HEK293 (cell line): ENCODE measurements at regions not wholly inside any gene's neighbourhood (a gene's known extent, or its start where the extent isn't known, plus 50 kb on each side); places are given as distances from the start of the nearest gene placed in this dataset.

Experiments
- CTCF ChIA-PET: fragments of 350-600 bp; formaldehyde crosslinking; extraction: SDS; loops from one replicate; lab custom pipeline; 2021; ENCODE audit warnings: antibody characterized with exemption; lab: Yijun Ruan, JAX
- POLR2A ChIA-PET: fragments of 300-600 bp; formaldehyde crosslinking; extraction: SDS; loops from one replicate; lab custom pipeline; 2020; ENCODE audit warnings: antibody characterized with exemption, inconsistent platforms; lab: Yijun Ruan, JAX
- H3K27ac ChIP-seq: fragments of 200-500 bp; sonication (Bioruptor generic); 2 replicates; pipeline ENCODE4 v1.5.1; 2014; ENCODE audit warnings: low read depth, low read length, control low read depth, inconsistent platforms; ENCODE audit errors: extremely low read depth
- H3K36me3 ChIP-seq, 2 experiments: fragments of 200-500 bp in 1 of 2; sonication (Bioruptor generic) in 1 of 2; 1 replicate in 1 of 2; 2 replicates in 1 of 2; pipeline ENCODE4 v1.5.1; 2014 to 2017; ENCODE audit warnings: inconsistent platforms in 2 of 2, low read length in 2 of 2; ENCODE audit not compliant: control insufficient read depth in 2 of 2, insufficient read depth in 1 of 2
- H3K4me1 ChIP-seq: fragments of 200-500 bp; sonication (Bioruptor generic); 2 replicates; pipeline ENCODE4 v1.5.1; 2014; ENCODE audit warnings: mild to moderate bottlenecking, low read length, inconsistent platforms; ENCODE audit not compliant: control insufficient read depth, insufficient read depth
- H3K4me3 ChIP-seq: 2 replicates; pipeline ENCODE4 v1.5.1; 2011; ENCODE audit warnings: low read depth, mild to moderate bottlenecking, control low read depth, low read length, moderate library complexity
- H3K9me3 ChIP-seq: fragments of 200-500 bp; sonication (Bioruptor generic); 2 replicates; pipeline ENCODE4 v1.5.1; 2014; ENCODE audit warnings: low read depth, low read length, inconsistent platforms; ENCODE audit not compliant: control insufficient read depth, insufficient read depth
- BCL11B ChIP-seq: fragments of 450-650 bp; formaldehyde crosslinking; IDR thresholded peaks from 2 replicates; pipeline ENCODE4 v1.5.1; 2016; ENCODE audit warnings: low read depth, missing biosample characterization, missing genetic modification characterization
- GLIS1 ChIP-seq: fragments of 450-650 bp; formaldehyde crosslinking; IDR thresholded peaks from 2 replicates; pipeline ENCODE4 v1.5.1; 2016; ENCODE audit warnings: missing biosample characterization, missing genetic modification characterization
- HIC1 ChIP-seq: fragments of 450-650 bp; formaldehyde crosslinking; IDR thresholded peaks from 2 replicates; pipeline ENCODE4 v1.5.1; 2016; ENCODE audit warnings: missing biosample characterization, missing genetic modification characterization
- HOXD13 ChIP-seq: sonication (generic); formaldehyde crosslinking; IDR thresholded peaks from 2 replicates; pipeline ENCODE4 v1.8.0; 2022; ENCODE audit warnings: missing genetic modification reagents, borderline replicate concordance
- KLF10 ChIP-seq: fragments of 450-650 bp; IDR thresholded peaks from 2 replicates; pipeline ENCODE4 v1.5.1; 2018; ENCODE audit warnings: missing biosample characterization, mild to moderate bottlenecking, missing genetic modification characterization
- OVOL3 ChIP-seq: fragments of 450-650 bp; formaldehyde crosslinking; IDR thresholded peaks from 2 replicates; pipeline ENCODE4 v1.5.1; 2016; ENCODE audit warnings: missing biosample characterization, missing genetic modification characterization
- PRDM1 ChIP-seq: fragments of 450-650 bp; formaldehyde crosslinking; IDR thresholded peaks from 2 replicates; pipeline ENCODE4; 2016; ENCODE audit warnings: missing biosample characterization, missing genetic modification characterization
- ZBTB44 ChIP-seq: fragments of 450-650 bp; IDR thresholded peaks from 2 replicates; pipeline ENCODE4 v1.5.1; 2018; ENCODE audit warnings: missing biosample characterization, mild to moderate bottlenecking, missing genetic modification characterization
- ZBTB49 ChIP-seq: fragments of 450-650 bp; formaldehyde crosslinking; IDR thresholded peaks from 2 replicates; pipeline ENCODE4 v1.5.1; 2016; ENCODE audit warnings: missing biosample characterization, missing genetic modification characterization, low read depth
- ZIC2 ChIP-seq: fragments of 450-650 bp; formaldehyde crosslinking; IDR thresholded peaks from 2 replicates; pipeline ENCODE4 v1.5.1; 2016; ENCODE audit warnings: missing biosample characterization, missing genetic modification characterization
- ZNF174 ChIP-seq: fragments of 450-650 bp; formaldehyde crosslinking; IDR thresholded peaks from 2 replicates; pipeline ENCODE4 v1.5.0; 2017; ENCODE audit warnings: missing biosample characterization, mild to moderate bottlenecking, missing genetic modification characterization
- ZNF221 ChIP-seq: fragments of 450-650 bp; formaldehyde crosslinking; IDR thresholded peaks from 2 replicates; pipeline ENCODE4 v1.5.1; 2017; ENCODE audit warnings: missing biosample characterization, missing genetic modification characterization, borderline replicate concordance
- ZNF223 ChIP-seq: fragments of 450-650 bp; formaldehyde crosslinking; IDR thresholded peaks from 2 replicates; pipeline ENCODE4 v1.5.1; 2016; ENCODE audit warnings: missing biosample characterization, missing genetic modification characterization
- ZNF350 ChIP-seq: fragments of 450-650 bp; formaldehyde crosslinking; IDR thresholded peaks from 2 replicates; pipeline ENCODE4 v1.5.0; 2017; ENCODE audit warnings: missing biosample characterization, mild to moderate bottlenecking, missing genetic modification characterization
- ZNF488 ChIP-seq: fragments of 450-650 bp; formaldehyde crosslinking; IDR thresholded peaks from 2 replicates; pipeline ENCODE4 v1.5.1; 2016; ENCODE audit warnings: missing biosample characterization, missing genetic modification characterization
- ZNF501 ChIP-seq: fragments of 450-650 bp; formaldehyde crosslinking; IDR thresholded peaks from 2 replicates; pipeline ENCODE4 v1.5.1; 2016; ENCODE audit warnings: missing biosample characterization, missing genetic modification characterization
- ZNF626 ChIP-seq: fragments of 450-650 bp; sonication (Bioruptor Pico); formaldehyde crosslinking; IDR thresholded peaks from 2 replicates; pipeline ENCODE4 v1.5.1; 2018; ENCODE audit warnings: missing biosample characterization, missing genetic modification characterization, inconsistent platforms
- ZNF629 ChIP-seq: fragments of 450-650 bp; formaldehyde crosslinking; IDR thresholded peaks from 2 replicates; pipeline ENCODE4 v1.5.1; 2017; ENCODE audit warnings: missing biosample characterization, missing genetic modification characterization
- ZNF692 ChIP-seq: fragments of 450-650 bp; formaldehyde crosslinking; IDR thresholded peaks from 2 replicates; pipeline ENCODE4 v1.5.1; 2016; ENCODE audit warnings: missing biosample characterization, missing genetic modification characterization
- ZNF701 ChIP-seq: fragments of 450-650 bp; formaldehyde crosslinking; IDR thresholded peaks from 2 replicates; pipeline ENCODE4 v1.5.1; 2016; ENCODE audit warnings: missing biosample characterization, missing genetic modification characterization

GRCh38 chr7:155164316-155164715 is 94.2 kb downstream of the HTR5A start:
- ChIA-PET CTCF (interaction anchor here (0.6 kb wide), 1 partner anchor 288 kb away, joined by 3 read pairs; no protein-coding TSS in a partner anchor), POLR2A (no interaction called here)
- H3K9me3 ChIP-seq = no peaks in the 10 kb centered on the region
- TF ChIP-seq ZNF629 (no peak), ZNF488 (tag by site-specific recombination) (no peak), ZNF221 (no peak), ZIC2 (tag by site-specific recombination) (no peak), ZNF350 (tag by site-specific recombination) (no peak), ZNF692 (tag by site-specific recombination) (no peak), ZNF223 (tag by site-specific recombination) (no peak), ZNF701 (tag by site-specific recombination) (no peak), HOXD13 (CRISPR knock-in tag) (no peak), HIC1 (tag by site-specific recombination) (no peak), BCL11B (tag by site-specific recombination) (no peak), ZBTB49 (tag by site-specific recombination) (no peak), ZNF174 (tag by site-specific recombination) (no peak), ZNF626 (no peak), OVOL3 (tag by site-specific recombination) (no peak), KLF10 (tag by site-specific recombination) (no peak), ZBTB44 (tag by site-specific recombination) (no peak), GLIS1 (tag by site-specific recombination) (no peak), ZNF501 (tag by site-specific recombination) (no peak), PRDM1 (tag by site-specific recombination) (no peak)
- H3K27ac ChIP-seq = no peak overlapping the region
- no peak overlapping the region for H3K4me3 ChIP-seq
- H3K4me1 ChIP-seq = no peaks in the 10 kb centered on the region
- no peaks in the 10 kb centered on the region for H3K36me3 ChIP-seq
